Mesenchymal stem cell (in vitro differentiated cells and primary cell): ENCODE measurements at regions not wholly inside any gene's neighbourhood (a gene's known extent, or its start where the extent isn't known, plus 50 kb on each side); places are given as distances from the start of the nearest gene placed in this dataset.
"Not testable (repeated sequence)": the region's sequence is repeated elsewhere in the genome, so short reads cannot be mapped to it uniquely, and the experiment has no call there.

ENCODE experiments used
- DNase-seq: peaks from one replicate; pipeline ENCODE4 v3.0.0-alpha.2; 2013
- H2AFZ ChIP-seq: one replicate; pipeline ENCODE4 v1.6.1; 2013; ENCODE audit warnings: low read depth, mild to moderate bottlenecking, control low read depth, inconsistent platforms, low read length, moderate library complexity
- H2AK5ac ChIP-seq: 2 replicates; pipeline ENCODE4 v1.6.1; 2013; ENCODE audit warnings: low read length, moderate library complexity, mild to moderate bottlenecking, inconsistent platforms; ENCODE audit not compliant: severe bottlenecking
- H2BK120ac ChIP-seq: one replicate; pipeline ENCODE4 v1.6.1; 2013; ENCODE audit warnings: low read depth, mild to moderate bottlenecking, inconsistent platforms, low read length, moderate library complexity
- H2BK12ac ChIP-seq, 2 experiments: one replicate each; pipeline ENCODE4 v1.6.1; 2013; ENCODE audit warnings: inconsistent platforms in 2 of 2, low read length in 2 of 2, mild to moderate bottlenecking in 2 of 2, moderate library complexity in 2 of 2, control low read depth in 1 of 2
- H2BK15ac ChIP-seq: one replicate; pipeline ENCODE4 v1.6.1; 2013; ENCODE audit warnings: mild to moderate bottlenecking, low read depth, inconsistent platforms; ENCODE audit not compliant: poor library complexity, severe bottlenecking
- H2BK5ac ChIP-seq: 2 replicates; pipeline ENCODE4 v1.6.1; 2013; ENCODE audit warnings: low read depth, mild to moderate bottlenecking, low read length, control low read depth, inconsistent platforms; ENCODE audit not compliant: poor library complexity, severe bottlenecking
- H3K14ac ChIP-seq, 2 experiments: one replicate each; pipeline ENCODE4 v1.6.1; 2013; ENCODE audit warnings: inconsistent platforms in 2 of 2, low read length in 2 of 2, control low read depth in 1 of 2, mild to moderate bottlenecking in 1 of 2, moderate library complexity in 1 of 2
- H3K18ac ChIP-seq, 2 experiments: one replicate each; pipeline ENCODE4 v1.6.1; 2013; ENCODE audit warnings: inconsistent platforms in 2 of 2, low read length in 2 of 2, control low read depth in 1 of 2, low read depth in 1 of 2, mild to moderate bottlenecking in 1 of 2
- H3K23ac ChIP-seq, 2 experiments: one replicate each; pipeline ENCODE4 v1.6.1; 2013; ENCODE audit warnings: inconsistent platforms in 2 of 2, low read length in 2 of 2, mild to moderate bottlenecking in 2 of 2, moderate library complexity in 2 of 2, control low read depth in 1 of 2
- H3K27ac ChIP-seq: 2 replicates; pipeline ENCODE4 v1.5.1; 2013; ENCODE audit warnings: mild to moderate bottlenecking, moderate library complexity, low read length, control low read depth, inconsistent platforms; ENCODE audit not compliant: poor library complexity, severe bottlenecking
- H3K27me3 ChIP-seq, 2 experiments: 2 replicates each; pipeline versions ENCODE4 v1.6.1 to v1.7.0; 2013; ENCODE audit warnings: low read length in 2 of 2, mild to moderate bottlenecking in 2 of 2, moderate library complexity in 2 of 2, control low read depth in 1 of 2, inconsistent platforms in 1 of 2; ENCODE audit not compliant: control insufficient read depth in 1 of 2, insufficient read depth in 1 of 2
- H3K36me3 ChIP-seq, 2 experiments: 2 replicates each; pipeline versions ENCODE4 v1.6.1 to v1.7.0; 2013; ENCODE audit warnings: low read length in 2 of 2, control low read depth in 1 of 2, inconsistent platforms in 1 of 2, low read depth in 1 of 2, mild to moderate bottlenecking in 1 of 2; ENCODE audit not compliant: insufficient read depth in 2 of 2, control insufficient read depth in 1 of 2
- H3K4ac ChIP-seq, 2 experiments: one replicate each; pipeline ENCODE4 v1.6.1; 2013; ENCODE audit warnings: inconsistent platforms in 2 of 2, low read length in 2 of 2, mild to moderate bottlenecking in 2 of 2, moderate library complexity in 2 of 2, control low read depth in 1 of 2, low read depth in 1 of 2
- H3K4me1 ChIP-seq: 2 replicates; pipeline ENCODE4 v1.6.1; 2013; ENCODE audit warnings: low read depth, low read length, control low read depth; ENCODE audit not compliant: control insufficient read depth, insufficient read depth
- H3K4me2 ChIP-seq: 2 replicates; pipeline ENCODE4 v1.6.1; 2013; ENCODE audit warnings: low read length, mild to moderate bottlenecking, inconsistent platforms; ENCODE audit not compliant: poor library complexity, severe bottlenecking
- H3K4me3 ChIP-seq, 2 experiments: 2 replicates each; pipeline versions ENCODE4 v1.5.1 to v1.7.0; 2013; ENCODE audit warnings: low read length in 2 of 2, mild to moderate bottlenecking in 2 of 2, control low read depth in 1 of 2, low read depth in 1 of 2; ENCODE audit not compliant: insufficient read depth in 1 of 2
- H3K79me1 ChIP-seq: replicated peaks from 2 replicates; pipeline ENCODE4 v1.6.1; 2013; ENCODE audit warnings: mild to moderate bottlenecking, control low read depth, low read length, inconsistent platforms; ENCODE audit not compliant: poor library complexity, severe bottlenecking
- H3K9ac ChIP-seq: 2 replicates; pipeline ENCODE4 v1.7.0; 2013; ENCODE audit warnings: mild to moderate bottlenecking, low read length, moderate library complexity
- H3K9me3 ChIP-seq: 2 replicates; pipeline ENCODE4 v1.7.0; 2013; ENCODE audit warnings: mild to moderate bottlenecking, low read length; ENCODE audit not compliant: control insufficient read depth
- H4K8ac ChIP-seq: one replicate; pipeline ENCODE4 v1.6.1; 2013; ENCODE audit warnings: inconsistent platforms, mild to moderate bottlenecking, low read length, moderate library complexity
- H4K91ac ChIP-seq: one replicate; pipeline ENCODE4 v1.6.1; 2013; ENCODE audit warnings: mild to moderate bottlenecking, low read length, inconsistent platforms
- WGBS: methylation state at CpG from one replicate; pipeline ENCODE4 v1.1.7; 2013; ENCODE audit warnings: mixed read lengths; 5-methylcytosine and 5-hydroxymethylcytosine counted together

DNA sequence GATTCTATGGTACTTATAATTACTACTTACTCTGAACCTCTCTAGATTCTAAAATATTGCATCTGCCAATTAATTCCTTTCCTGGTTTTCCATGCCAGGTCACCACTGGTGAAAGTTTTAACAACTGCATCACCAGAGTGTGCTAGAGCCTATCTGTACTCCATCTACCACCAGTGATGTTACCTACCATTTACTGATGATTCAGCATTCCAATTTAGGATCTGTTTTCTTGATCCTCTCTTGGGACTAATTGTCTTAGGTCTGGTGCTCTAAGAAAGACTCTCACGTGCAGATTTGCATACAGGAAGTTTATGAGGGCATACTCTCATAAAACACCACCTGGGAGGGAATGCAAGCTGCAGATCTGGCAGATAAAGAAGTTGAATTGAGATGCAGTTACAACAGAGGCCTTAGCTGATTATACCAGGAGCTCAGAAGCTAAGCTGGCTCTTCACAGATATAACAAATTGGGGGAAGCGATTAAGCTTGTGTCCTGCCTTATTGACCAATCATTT, 347.6 kb upstream of the VRK2 start:
- Histone ChIP-seq H2BK5ac (no peak overlapping the region), H3K4me2 (no peak overlapping the region), H2BK12ac (no peak overlapping the region), H3K4me1 (peaks cover 2% of the 10 kb centered on the region), H3K23ac (no peak overlapping the region), H4K8ac (no peak overlapping the region), H3K14ac (no peak overlapping the region), H3K79me1 (no peaks in the 10 kb centered on the region), H3K9me3 (no peaks in the 10 kb centered on the region), H3K18ac (no peak overlapping the region), H2AFZ (no peak overlapping the region), H2BK120ac (no peak overlapping the region), H3K27me3 (no peaks in the 10 kb centered on the region), H3K36me3 (no peaks in the 10 kb centered on the region), H3K4me3 (no peak overlapping the region), H4K91ac (no peak overlapping the region), H3K27ac (no peak overlapping the region), H3K9ac (no peak overlapping the region), H2BK15ac (no peak overlapping the region), H3K4ac (no peak overlapping the region), H2AK5ac (no peak overlapping the region)
- 0% methylated on average over 1 of the region's 2 CpGs for WGBS
- DNase-seq = no peak

DNA sequence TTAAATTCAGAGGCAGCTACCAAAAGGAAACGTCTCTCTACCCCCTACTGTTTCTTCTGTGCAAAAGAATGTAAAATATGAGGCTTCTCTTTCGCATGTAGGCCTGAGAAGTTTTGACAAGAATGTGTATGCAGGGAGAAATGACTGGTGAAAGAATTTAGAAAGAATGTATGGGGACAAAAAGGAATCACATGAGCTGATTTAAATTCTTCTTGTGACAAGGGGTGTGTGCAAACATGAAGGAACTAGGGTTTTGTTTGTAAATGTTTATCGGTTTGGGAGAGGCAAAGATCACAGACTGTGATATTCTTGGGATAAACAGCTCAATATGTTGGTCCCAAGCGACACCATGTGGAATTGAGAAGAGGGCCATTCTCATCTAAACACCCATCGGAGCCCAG, 345.2 kb upstream of the VRK2 start:
- Histone ChIP-seq H3K9ac (no peak overlapping the region), H3K23ac (no peak overlapping the region), H4K8ac (no peak overlapping the region), H3K4me1 (peaks cover 2% of the 10 kb centered on the region), H3K18ac (no peak overlapping the region), H3K4me3 (no peak overlapping the region), H3K4me2 (no peak overlapping the region), H2BK5ac (peak overlapping the region; percentile 79), H2AFZ (no peak overlapping the region), H3K27ac (peak overlapping the region; percentile 95), H3K36me3 (no peaks in the 10 kb centered on the region), H3K27me3 (no peaks in the 10 kb centered on the region), H4K91ac (no peak overlapping the region), H2AK5ac (no peak overlapping the region), H3K14ac (no peak overlapping the region), H2BK15ac (no peak overlapping the region), H3K9me3 (no peaks in the 10 kb centered on the region), H3K79me1 (no peaks in the 10 kb centered on the region), H3K4ac (no peak overlapping the region), H2BK12ac (no peak overlapping the region), H2BK120ac (no peak overlapping the region)
- peak; percentile 52 for DNase-seq
- WGBS = 39% methylated on average over 4 of the region's 5 CpGs

DNA sequence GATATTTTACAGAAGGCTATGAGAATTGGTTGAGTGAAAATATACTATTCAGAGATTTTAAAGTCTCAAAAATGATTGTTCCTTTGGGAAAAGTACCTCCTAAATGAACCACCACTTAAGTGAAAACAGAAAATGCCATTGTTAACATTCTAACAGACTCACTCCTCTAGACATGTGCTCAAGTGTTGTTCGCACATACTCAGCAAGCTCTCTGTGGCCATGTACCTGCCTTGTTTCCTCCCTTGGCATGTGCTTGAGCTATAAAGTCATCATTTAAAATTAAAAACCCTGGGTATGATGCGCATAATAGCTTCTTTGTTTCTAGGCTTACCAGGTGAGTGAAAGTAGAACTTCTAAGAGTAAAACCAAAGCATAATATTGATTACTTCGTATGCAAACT, 343.2 kb upstream of the VRK2 start:
- no peak overlapping the region for H2BK12ac ChIP-seq
- WGBS = 95% methylated on average over 1 of the region's 3 CpGs
- no peak overlapping the region for H4K8ac ChIP-seq
- no peaks in the 10 kb centered on the region for H3K79me1 ChIP-seq
- H3K14ac ChIP-seq = no peak overlapping the region
- H2BK5ac ChIP-seq = no peak overlapping the region
- no peak overlapping the region for H3K4me2 ChIP-seq
- H3K27ac ChIP-seq = no peak overlapping the region
- no peak overlapping the region for H2BK15ac ChIP-seq
- H3K9ac ChIP-seq = no peak overlapping the region
- no peak overlapping the region for H2BK120ac ChIP-seq
- no peaks in the 10 kb centered on the region for H3K9me3 ChIP-seq
- no peak overlapping the region for H3K4ac ChIP-seq
- no peak overlapping the region for H3K18ac ChIP-seq
- no peaks in the 10 kb centered on the region for H3K36me3 ChIP-seq
- no peak for DNase-seq
- H3K23ac ChIP-seq = no peak overlapping the region
- no peak overlapping the region for H2AFZ ChIP-seq
- no peaks in the 10 kb centered on the region for H3K27me3 ChIP-seq
- peaks cover 2% of the 10 kb centered on the region for H3K4me1 ChIP-seq
- H3K4me3 ChIP-seq = no peak overlapping the region
- no peak overlapping the region for H2AK5ac ChIP-seq
- no peak overlapping the region for H4K91ac ChIP-seq

DNA sequence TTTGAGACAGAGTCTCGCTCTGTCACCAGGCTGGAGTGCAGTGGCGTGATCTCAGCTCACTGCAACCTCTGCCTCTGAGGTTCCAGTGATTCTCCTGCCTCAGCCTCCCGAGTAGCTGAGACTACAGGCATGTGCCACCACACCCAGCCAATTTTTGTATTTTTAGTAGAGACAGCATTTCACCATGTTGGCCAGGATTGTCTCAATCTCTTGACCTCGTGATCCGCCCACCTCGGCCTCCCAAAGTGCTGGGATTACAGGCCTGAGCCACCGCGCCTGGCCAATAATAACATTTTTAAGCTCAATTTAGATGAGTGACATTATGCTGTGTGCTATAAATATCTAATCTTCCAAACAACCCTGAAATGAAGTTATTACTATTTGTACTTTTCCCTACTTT, 338.8 kb upstream of the VRK2 start:
- WGBS = 84% methylated on average over 3 of the region's 8 CpGs
- not testable (repeated sequence) for H3K4ac ChIP-seq, H3K36me3 ChIP-seq, H3K14ac ChIP-seq, H3K18ac ChIP-seq, H3K4me2 ChIP-seq, H3K4me3 ChIP-seq, H3K79me1 ChIP-seq, H2BK5ac ChIP-seq, H2AK5ac ChIP-seq, H3K23ac ChIP-seq, H4K91ac ChIP-seq, H3K9ac ChIP-seq, H3K4me1 ChIP-seq, H2BK120ac ChIP-seq, DNase-seq, H4K8ac ChIP-seq, H2AFZ ChIP-seq, H2BK15ac ChIP-seq, H2BK12ac ChIP-seq, H3K9me3 ChIP-seq, H3K27ac ChIP-seq, H3K27me3 ChIP-seq
